Muscle layer of colon (tissue), 2 donors: ENCODE measurements at regions not wholly inside any gene's neighbourhood (a gene's known extent, or its start where the extent isn't known, plus 50 kb on each side); places are given as distances from the start of the nearest gene placed in this dataset.
"Not testable (repeated sequence)": the region's sequence is repeated elsewhere in the genome, so short reads cannot be mapped to it uniquely, and the experiment has no call there.

ENCODE experiments used
- H3K27ac ChIP-seq: one replicate; pipeline ENCODE4 v1.7.0; 2013; ENCODE audit warnings: low read depth, mild to moderate bottlenecking, low read length, moderate library complexity
- H3K27me3 ChIP-seq, 2 donors: one replicate each; pipeline ENCODE4 v1.7.0; 2013; ENCODE audit warnings: low read length in 2 of 2, mild to moderate bottlenecking in 2 of 2; ENCODE audit not compliant: insufficient read depth in 2 of 2, control insufficient read depth in 1 of 2
- H3K36me3 ChIP-seq: one replicate; pipeline ENCODE4 v1.7.0; 2013; ENCODE audit warnings: mild to moderate bottlenecking, low read length; ENCODE audit not compliant: insufficient read depth
- H3K4me1 ChIP-seq: one replicate; pipeline ENCODE4 v1.7.0; 2013; ENCODE audit warnings: mild to moderate bottlenecking, low read length; ENCODE audit not compliant: insufficient read depth
- H3K4me3 ChIP-seq, 2 donors: one replicate each; pipeline ENCODE4 v1.7.0; 2013; ENCODE audit warnings: low read length in 2 of 2, low read depth in 1 of 2, mild to moderate bottlenecking in 1 of 2, moderate library complexity in 1 of 2
- H3K9ac ChIP-seq: one replicate; pipeline ENCODE4 v1.7.0; 2013; ENCODE audit warnings: low read length
- H3K9me3 ChIP-seq: one replicate; pipeline ENCODE4 v1.7.0; 2013; ENCODE audit warnings: mild to moderate bottlenecking, low read length
- donor health status: abdominal sarcoma.
- donor health status: Adenocarcinoma of cecum.

DNA sequence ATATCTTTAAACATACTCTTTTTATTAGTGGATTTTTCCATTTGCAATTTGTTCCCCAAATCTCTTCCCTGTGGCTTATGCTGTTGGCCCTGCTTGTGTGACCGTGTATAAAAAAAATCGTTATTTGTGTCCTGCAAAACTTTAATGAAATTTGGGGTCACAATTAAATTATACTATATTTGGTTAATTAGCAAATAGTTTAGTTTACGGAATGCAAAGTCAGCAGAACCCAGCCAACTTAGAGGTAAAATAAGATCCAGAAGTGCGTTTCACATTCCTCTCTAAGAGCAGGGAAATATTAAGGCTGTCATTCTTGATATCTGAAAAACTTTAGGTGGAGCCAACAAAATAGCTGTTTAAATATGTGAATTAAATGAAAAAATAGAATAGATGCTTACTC is 2023.5 kb upstream of the WWC1 start:
- H3K27ac ChIP-seq = no peak overlapping the region
- no peaks in the 10 kb centered on the region for H3K36me3 ChIP-seq
- H3K27me3 ChIP-seq = no peaks in the 10 kb centered on the region
- no peak overlapping the region for H3K9ac ChIP-seq
- H3K4me3 ChIP-seq = no peak overlapping the region
- no peaks in the 10 kb centered on the region for H3K4me1 ChIP-seq
- H3K9me3 ChIP-seq = no peaks in the 10 kb centered on the region

DNA sequence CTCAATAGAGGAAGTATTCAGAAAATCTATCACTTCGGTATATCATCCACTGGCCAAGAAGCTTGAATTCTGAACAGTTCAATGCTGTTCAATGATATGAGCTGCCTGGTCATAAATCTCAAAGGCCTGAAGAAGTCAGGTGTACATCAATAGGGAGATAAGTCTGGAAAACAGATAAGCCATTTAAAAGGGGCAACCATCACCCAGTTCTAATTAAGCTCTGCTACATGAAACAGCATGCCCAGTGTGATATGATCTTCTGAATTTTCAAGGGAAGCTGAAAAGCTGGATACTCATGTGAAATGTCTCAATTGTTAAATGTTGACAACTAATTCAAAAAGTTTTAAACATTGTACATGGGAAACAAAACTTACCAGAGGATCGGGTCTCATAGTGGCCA is 2020.7 kb upstream of the WWC1 start:
- Histone ChIP-seq H3K27ac (no peak overlapping the region), H3K27me3 (no peaks in the 10 kb centered on the region), H3K36me3 (no peaks in the 10 kb centered on the region), H3K9me3 (no peaks in the 10 kb centered on the region), H3K4me3 (no peak overlapping the region), H3K4me1 (no peaks in the 10 kb centered on the region), H3K9ac (no peak overlapping the region)

DNA sequence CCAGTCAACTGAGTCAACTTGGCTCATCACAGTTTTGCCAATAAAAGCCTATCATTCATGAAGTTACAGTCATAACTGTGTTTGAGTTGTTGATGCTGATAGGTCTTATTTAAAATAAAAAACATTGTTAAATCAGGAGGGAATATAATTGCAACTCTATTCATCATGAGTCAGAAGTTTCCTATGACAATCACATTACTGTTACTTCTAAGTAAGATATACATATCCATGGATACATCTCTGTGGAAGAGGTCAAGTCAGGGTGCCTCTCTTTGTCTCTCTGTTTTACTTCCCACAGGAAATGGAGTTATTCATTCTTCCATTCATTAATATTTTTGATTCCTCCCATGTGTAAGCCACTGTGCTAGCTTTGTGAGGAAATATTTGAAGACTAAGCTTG is 2015.4 kb upstream of the WWC1 start:
- Histone ChIP-seq H3K4me3 (no peak overlapping the region), H3K9me3 (no peaks in the 10 kb centered on the region), H3K36me3 (no peaks in the 10 kb centered on the region), H3K4me1 (no peaks in the 10 kb centered on the region), H3K9ac (no peak overlapping the region), H3K27me3 (no peaks in the 10 kb centered on the region), H3K27ac (no peak overlapping the region)

DNA sequence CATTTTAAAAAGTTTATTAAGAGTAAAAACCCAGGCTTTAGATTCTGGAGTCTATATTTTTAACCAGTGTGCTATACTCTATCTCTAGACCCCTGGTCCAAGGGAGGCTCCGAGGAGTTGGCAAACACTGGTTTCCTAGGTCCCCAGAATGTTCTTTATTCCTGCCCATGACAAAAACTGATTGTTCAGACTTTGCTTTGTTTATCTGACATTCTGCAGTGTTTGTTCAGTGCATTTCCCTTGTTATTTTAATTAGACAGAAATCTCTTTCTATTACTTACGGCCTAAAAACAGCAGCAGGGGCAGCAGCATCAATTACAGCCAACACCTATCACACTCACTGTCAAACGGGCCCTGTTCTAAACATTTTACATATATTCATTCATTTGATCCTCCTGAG is 2011.6 kb upstream of the WWC1 start:
- H3K4me3 ChIP-seq = no peak overlapping the region
- H3K27ac ChIP-seq = no peak overlapping the region
- no peaks in the 10 kb centered on the region for H3K36me3 ChIP-seq
- no peak overlapping the region for H3K9ac ChIP-seq
- no peaks in the 10 kb centered on the region for H3K4me1 ChIP-seq
- no peaks in the 10 kb centered on the region for H3K27me3 ChIP-seq
- no peaks in the 10 kb centered on the region for H3K9me3 ChIP-seq

GRCh38 chr5:166281433-166281832 is 2010.0 kb upstream of the WWC1 start:
- H3K9ac ChIP-seq = no peak overlapping the region
- no peaks in the 10 kb centered on the region for H3K27me3 ChIP-seq
- H3K27ac ChIP-seq = no peak overlapping the region
- H3K36me3 ChIP-seq = no peaks in the 10 kb centered on the region
- no peak overlapping the region for H3K4me3 ChIP-seq
- no peaks in the 10 kb centered on the region for H3K9me3 ChIP-seq
- H3K4me1 ChIP-seq = no peaks in the 10 kb centered on the region

GRCh38 chr5:166282939-166283338 is 2008.5 kb upstream of the WWC1 start:
- no peak overlapping the region for H3K9ac ChIP-seq
- H3K27me3 ChIP-seq = no peaks in the 10 kb centered on the region
- no peaks in the 10 kb centered on the region for H3K36me3 ChIP-seq
- no peak overlapping the region for H3K4me3 ChIP-seq
- no peaks in the 10 kb centered on the region for H3K9me3 ChIP-seq
- H3K4me1 ChIP-seq = no peaks in the 10 kb centered on the region
- H3K27ac ChIP-seq = no peak overlapping the region

DNA sequence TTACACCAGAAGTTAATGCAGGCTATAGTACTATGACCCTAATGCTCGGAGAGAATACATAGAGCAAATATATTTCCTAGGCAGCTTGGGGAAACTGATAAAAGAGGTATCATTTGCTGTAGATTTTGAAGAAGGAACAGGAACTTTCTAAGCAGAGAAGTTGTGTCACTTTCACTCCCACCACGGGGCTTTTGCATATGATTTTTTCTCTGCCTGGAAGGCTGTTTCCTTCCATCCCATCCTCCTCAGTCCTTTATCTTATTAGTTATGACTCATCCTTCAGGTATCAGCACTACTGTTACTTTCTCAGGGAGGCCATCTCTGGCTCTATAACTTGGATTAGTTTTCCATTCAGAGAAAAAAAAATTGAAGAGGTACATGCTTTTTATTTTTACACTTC is 2006.1 kb upstream of the WWC1 start:
- no peak overlapping the region for H3K4me3 ChIP-seq
- no peak overlapping the region for H3K9ac ChIP-seq
- H3K4me1 ChIP-seq = no peaks in the 10 kb centered on the region
- no peaks in the 10 kb centered on the region for H3K9me3 ChIP-seq
- H3K36me3 ChIP-seq = no peaks in the 10 kb centered on the region
- H3K27me3 ChIP-seq = no peaks in the 10 kb centered on the region
- no peak overlapping the region for H3K27ac ChIP-seq

DNA sequence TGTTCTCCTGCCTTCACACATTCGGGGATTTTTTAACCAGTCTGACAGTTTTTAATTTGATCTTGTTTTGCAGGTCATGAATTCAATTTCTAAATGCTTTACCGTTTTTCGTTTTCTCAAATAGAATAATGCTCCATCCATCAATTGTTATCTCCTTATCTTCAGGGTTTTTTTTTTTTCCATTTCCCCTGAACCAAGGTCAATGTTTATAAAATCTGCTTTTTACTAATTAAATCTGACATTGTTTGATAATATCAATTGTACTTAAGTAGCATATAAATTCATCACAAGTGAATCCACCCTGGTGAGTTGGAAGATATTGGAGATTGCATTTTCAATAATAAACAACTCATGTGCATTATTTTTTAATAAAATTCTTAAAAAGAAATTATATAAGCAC is 2004.6 kb upstream of the WWC1 start:
- no peaks in the 10 kb centered on the region for H3K27me3 ChIP-seq
- no peak overlapping the region for H3K9ac ChIP-seq
- no peaks in the 10 kb centered on the region for H3K9me3 ChIP-seq
- H3K4me3 ChIP-seq = no peak overlapping the region
- no peaks in the 10 kb centered on the region for H3K4me1 ChIP-seq
- no peaks in the 10 kb centered on the region for H3K36me3 ChIP-seq
- no peak overlapping the region for H3K27ac ChIP-seq

DNA sequence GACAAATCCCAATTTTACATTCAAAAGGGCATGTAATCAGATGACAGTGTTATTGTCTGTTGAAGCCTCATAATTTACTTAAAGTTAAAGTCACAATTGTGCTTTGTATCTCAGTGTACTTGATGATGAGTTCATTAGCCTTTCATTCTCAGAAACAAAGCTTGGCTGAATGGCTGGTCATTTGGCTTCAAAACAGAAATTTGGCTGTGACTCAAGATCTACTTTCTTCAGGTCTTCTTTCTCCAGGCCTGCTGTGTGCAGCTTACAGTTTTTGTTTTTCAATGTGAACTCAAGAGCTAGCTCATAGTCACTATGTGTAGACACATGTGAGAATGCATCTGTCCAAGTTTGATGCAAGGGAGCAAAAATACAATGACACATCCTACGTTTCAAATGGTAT is 2003.6 kb upstream of the WWC1 start:
- no peak overlapping the region for H3K4me3 ChIP-seq
- H3K27me3 ChIP-seq = no peaks in the 10 kb centered on the region
- no peak overlapping the region for H3K27ac ChIP-seq
- H3K9ac ChIP-seq = no peak overlapping the region
- no peaks in the 10 kb centered on the region for H3K4me1 ChIP-seq
- no peaks in the 10 kb centered on the region for H3K9me3 ChIP-seq
- H3K36me3 ChIP-seq = no peaks in the 10 kb centered on the region

DNA sequence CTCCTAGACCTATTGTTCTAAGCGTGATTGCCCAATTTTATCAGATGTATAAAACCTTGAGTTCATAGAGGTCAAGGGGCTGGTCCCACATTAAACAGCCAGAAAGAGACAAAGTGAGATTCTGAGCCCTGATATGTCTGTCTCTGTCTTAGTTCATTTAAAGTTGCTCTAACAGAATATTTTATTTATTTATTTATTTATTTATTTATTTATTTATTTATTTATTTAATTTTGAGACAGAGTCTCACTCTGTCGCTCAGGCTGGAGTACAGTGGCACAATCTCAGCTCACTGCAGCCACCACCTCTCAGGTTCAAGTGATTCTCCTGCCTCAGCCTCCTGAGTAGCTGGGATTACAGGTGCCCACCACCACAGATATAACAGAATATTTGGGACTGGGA is 1999.6 kb upstream of the WWC1 start:
- H3K27ac ChIP-seq, H3K4me1 ChIP-seq, H3K9me3 ChIP-seq, H3K36me3 ChIP-seq, H3K27me3 ChIP-seq, H3K4me3 ChIP-seq, H3K9ac ChIP-seq: not testable (repeated sequence)

DNA sequence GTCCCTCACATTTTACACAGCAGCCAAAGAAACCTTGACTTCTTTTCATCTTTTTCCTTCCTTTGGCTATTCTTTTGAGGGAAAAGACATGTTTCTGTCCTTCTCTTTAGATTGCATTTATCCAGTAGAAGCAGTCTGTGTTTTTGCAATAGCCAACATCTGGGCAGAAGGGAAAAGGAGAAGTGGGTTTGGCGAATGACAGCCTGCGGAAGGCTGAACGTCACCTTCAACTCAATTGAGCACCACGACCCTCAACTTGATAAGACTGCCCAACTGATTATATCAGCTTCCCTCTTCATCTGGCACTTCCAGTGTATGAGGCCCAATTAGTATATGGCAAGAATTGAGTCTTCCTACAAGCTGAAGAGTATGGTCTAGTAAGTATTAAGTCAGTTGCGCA is 1997.6 kb upstream of the WWC1 start:
- Histone ChIP-seq H3K36me3 (no peaks in the 10 kb centered on the region), H3K27me3 (no peaks in the 10 kb centered on the region), H3K9ac (no peak overlapping the region), H3K4me3 (no peak overlapping the region), H3K27ac (no peak overlapping the region), H3K4me1 (no peaks in the 10 kb centered on the region), H3K9me3 (no peaks in the 10 kb centered on the region)

DNA sequence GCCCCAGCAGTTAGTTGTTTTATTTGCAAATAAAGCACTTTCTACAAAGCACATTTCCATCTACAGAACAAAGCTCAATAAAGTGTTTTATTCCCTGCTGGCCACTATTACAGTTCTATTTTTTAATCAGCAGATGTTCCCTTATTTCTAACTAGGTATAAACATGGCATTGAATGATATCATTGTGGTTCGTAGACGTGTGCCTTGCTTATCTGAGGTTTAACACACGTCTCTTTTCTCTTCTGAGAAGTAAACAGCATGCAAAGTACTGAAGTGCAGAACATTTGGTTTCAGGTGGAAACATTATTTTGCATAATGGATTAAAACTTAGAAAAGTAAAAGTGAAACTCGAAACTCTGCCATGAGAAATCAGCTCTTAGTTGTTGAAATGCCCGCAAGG is 1989.3 kb upstream of the WWC1 start:
- H3K4me1 ChIP-seq = no peaks in the 10 kb centered on the region
- H3K27ac ChIP-seq = no peak overlapping the region
- H3K9me3 ChIP-seq = no peaks in the 10 kb centered on the region
- H3K27me3 ChIP-seq = no peaks in the 10 kb centered on the region
- H3K9ac ChIP-seq = no peak overlapping the region
- H3K4me3 ChIP-seq = no peak overlapping the region
- H3K36me3 ChIP-seq = no peaks in the 10 kb centered on the region

GRCh38 chr5:166317425-166317824 is 1974.0 kb upstream of the WWC1 start:
- Histone ChIP-seq H3K9ac (no peak overlapping the region), H3K36me3 (no peaks in the 10 kb centered on the region), H3K9me3 (no peaks in the 10 kb centered on the region), H3K4me1 (no peaks in the 10 kb centered on the region), H3K4me3 (no peak overlapping the region), H3K27me3 (no peaks in the 10 kb centered on the region), H3K27ac (no peak overlapping the region)
